Breast epithelium (tissue), 4 donors: ENCODE measurements at regions not wholly inside any gene's neighbourhood (a gene's known extent, or its start where the extent isn't known, plus 50 kb on each side); places are given as distances from the start of the nearest gene placed in this dataset.

Source experiments
- DNase-seq, 2 donors: peaks; one replicate each; pipeline ENCODE4 v3.0.0-alpha.2; 2019; ENCODE audit warnings: low spot score in 2 of 2
- H3K27ac ChIP-seq, 2 donors: fragments of 200-600 bp; sonication (generic) in 1 of 2; one replicate each; pipeline ENCODE4 v1.5.1; 2016 to 2019; ENCODE audit warnings: mild to moderate bottlenecking in 1 of 2
- H3K27me3 ChIP-seq, 2 donors: fragments of 200-600 bp; sonication (generic) in 1 of 2; one replicate each; pipeline versions ENCODE4 v1.5.1 to v1.6.0; 2017 to 2019; ENCODE audit warnings: control low read depth in 1 of 2, mild to moderate bottlenecking in 1 of 2
- H3K36me3 ChIP-seq: fragments of 200-600 bp; one replicate; pipeline ENCODE4 v1.5.1; 2019
- H3K4me1 ChIP-seq, 2 donors: fragments of 200-600 bp; sonication (generic); one replicate each; pipeline ENCODE4 v1.5.1; 2016 to 2019; ENCODE audit warnings: control low read depth in 1 of 2
- H3K4me3 ChIP-seq, 3 donors: fragments of 200-600 bp; sonication (generic); 1 replicate in 2 of 3; 2 replicates in 1 of 3; pipeline ENCODE4 v1.5.1; 2016 to 2019; ENCODE audit warnings: mild to moderate bottlenecking in 3 of 3, moderate library complexity in 2 of 3
- H3K9me3 ChIP-seq, 2 donors: fragments of 200-600 bp; sonication (generic) in 1 of 2; one replicate each; pipeline ENCODE4 v1.5.1; 2016 to 2019; ENCODE audit warnings: control low read depth in 1 of 2
- POLR2A ChIP-seq: fragments of 450-650 bp; IDR thresholded peaks from one replicate; pipeline ENCODE4 v1.6.1; 2016; ENCODE audit warnings: antibody characterized with exemption, mild to moderate bottlenecking, moderate library complexity
- POLR2AphosphoS5 ChIP-seq, 3 donors: sonication (generic); formaldehyde crosslinking; IDR thresholded peaks; one replicate each; pipeline ENCODE4 v1.6.1; 2017; ENCODE audit warnings: antibody characterized with exemption in 3 of 3
- intact Hi-C: fragments of 100-400 bp; cut with DNase I; formaldehyde crosslinking; loops from one replicate; pipeline ENCODE4 v1.15.1; 2023; ENCODE audit warnings: low total_unique reads
- TF ChIP-seq, protein P1 (sequence below), 3 donors: fragments of 450-650 bp; IDR thresholded peaks; one replicate each; pipeline ENCODE4 v1.5.1; 2016 to 2017; ENCODE audit warnings: antibody characterized with exemption in 3 of 3, mild to moderate bottlenecking in 3 of 3, moderate library complexity in 3 of 3

DNA sequence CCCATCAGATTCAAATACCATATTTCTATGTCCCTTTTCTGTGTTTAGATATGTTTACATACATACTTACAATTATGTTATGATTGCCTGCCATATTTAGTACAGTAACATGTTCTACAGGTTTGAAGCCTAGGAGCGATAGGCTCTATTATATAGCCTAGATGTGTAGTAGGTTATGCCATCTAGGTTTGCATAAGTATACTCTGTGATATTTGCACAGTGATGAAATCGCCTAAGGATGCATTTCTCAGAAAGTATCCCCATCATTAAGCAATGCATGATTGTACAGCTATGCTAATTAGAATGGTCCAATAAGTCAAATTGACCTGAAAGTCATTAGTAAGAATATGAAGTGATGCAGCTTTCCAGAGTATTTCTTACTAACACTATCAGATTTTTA lies 1171.7 kb upstream of the LRRTM3 start:
- no peaks in the 10 kb centered on the region for H3K27me3 ChIP-seq
- no peaks in the 10 kb centered on the region for H3K36me3 ChIP-seq
- no peaks in the 10 kb centered on the region for H3K4me1 ChIP-seq
- H3K9me3 ChIP-seq = no peaks in the 10 kb centered on the region
- no peak overlapping the region for H3K27ac ChIP-seq
- intact Hi-C loops = no loop called here
- no peak for TF ChIP-seq POLR2AphosphoS5 (IDR thresholded peaks at IDR 0.05)
- no peak for TF ChIP-seq POLR2A
- TF ChIP-seq, protein P1, sequence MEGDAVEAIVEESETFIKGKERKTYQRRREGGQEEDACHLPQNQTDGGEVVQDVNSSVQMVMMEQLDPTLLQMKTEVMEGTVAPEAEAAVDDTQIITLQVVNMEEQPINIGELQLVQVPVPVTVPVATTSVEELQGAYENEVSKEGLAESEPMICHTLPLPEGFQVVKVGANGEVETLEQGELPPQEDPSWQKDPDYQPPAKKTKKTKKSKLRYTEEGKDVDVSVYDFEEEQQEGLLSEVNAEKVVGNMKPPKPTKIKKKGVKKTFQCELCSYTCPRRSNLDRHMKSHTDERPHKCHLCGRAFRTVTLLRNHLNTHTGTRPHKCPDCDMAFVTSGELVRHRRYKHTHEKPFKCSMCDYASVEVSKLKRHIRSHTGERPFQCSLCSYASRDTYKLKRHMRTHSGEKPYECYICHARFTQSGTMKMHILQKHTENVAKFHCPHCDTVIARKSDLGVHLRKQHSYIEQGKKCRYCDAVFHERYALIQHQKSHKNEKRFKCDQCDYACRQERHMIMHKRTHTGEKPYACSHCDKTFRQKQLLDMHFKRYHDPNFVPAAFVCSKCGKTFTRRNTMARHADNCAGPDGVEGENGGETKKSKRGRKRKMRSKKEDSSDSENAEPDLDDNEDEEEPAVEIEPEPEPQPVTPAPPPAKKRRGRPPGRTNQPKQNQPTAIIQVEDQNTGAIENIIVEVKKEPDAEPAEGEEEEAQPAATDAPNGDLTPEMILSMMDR (IDR thresholded peaks at IDR 0.05) = no peak
- no peak for DNase-seq
- H3K4me3 ChIP-seq = no peak overlapping the region

DNA sequence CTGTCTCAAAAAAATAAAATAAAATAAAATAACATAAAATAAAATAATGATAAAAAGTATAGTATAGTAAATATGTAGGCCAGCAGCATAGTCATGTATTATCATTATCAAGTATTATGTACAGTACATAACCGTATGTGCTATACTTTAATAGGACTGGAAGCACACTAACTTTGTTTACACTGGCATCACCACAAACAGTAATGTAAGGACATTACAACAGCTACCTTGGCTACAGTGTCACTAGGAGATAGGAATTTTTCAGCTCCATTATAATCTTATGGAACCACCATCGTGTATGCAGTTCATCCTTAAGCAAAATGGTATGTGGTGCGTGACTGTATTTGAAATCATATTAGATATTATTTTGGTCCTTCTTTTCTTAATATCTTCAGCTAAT lies 1163.5 kb upstream of the LRRTM3 start:
- no peak for DNase-seq
- Histone ChIP-seq H3K4me1 (no peaks in the 10 kb centered on the region), H3K27me3 (no peaks in the 10 kb centered on the region), H3K4me3 (no peak overlapping the region), H3K9me3 (no peaks in the 10 kb centered on the region), H3K36me3 (no peaks in the 10 kb centered on the region), H3K27ac (no peak overlapping the region)
- TF ChIP-seq, protein P1 (IDR thresholded peaks at IDR 0.05) = no peak
- TF ChIP-seq POLR2AphosphoS5 (IDR thresholded peaks at IDR 0.05) (no peak), POLR2A (no peak)
- intact Hi-C loops = loop anchor here (5.0 kb wide), 1 partner anchor 725 kb away; no protein-coding TSS in a partner anchor

DNA sequence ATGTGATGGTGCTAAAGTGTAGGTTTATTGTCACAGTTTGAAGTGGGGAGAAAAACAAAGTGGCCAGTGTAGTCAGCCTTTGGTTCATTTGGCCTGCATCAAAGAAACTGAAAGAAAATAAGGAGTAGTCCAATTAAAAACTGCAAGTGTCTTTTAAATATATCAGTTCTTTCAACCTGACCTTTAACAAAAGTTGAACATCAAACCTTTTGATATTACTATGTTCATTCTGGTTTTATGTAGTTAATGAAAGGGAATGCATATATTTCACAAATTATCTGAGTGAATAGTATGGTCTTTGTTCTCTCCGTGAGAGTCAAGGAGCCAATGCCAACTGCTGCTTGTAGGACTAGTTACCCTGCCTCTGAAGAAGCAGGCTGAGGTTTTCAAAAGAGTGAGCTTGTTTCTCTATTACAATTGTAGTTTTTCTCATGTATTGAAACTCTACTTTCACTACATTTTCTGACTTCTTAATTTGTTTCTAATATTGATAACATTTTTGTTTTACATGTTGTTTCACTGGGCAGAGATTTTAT lies 1160.8 kb upstream of the LRRTM3 start:
- H3K27ac ChIP-seq = no peak overlapping the region
- intact Hi-C loops = no loop called here

DNA sequence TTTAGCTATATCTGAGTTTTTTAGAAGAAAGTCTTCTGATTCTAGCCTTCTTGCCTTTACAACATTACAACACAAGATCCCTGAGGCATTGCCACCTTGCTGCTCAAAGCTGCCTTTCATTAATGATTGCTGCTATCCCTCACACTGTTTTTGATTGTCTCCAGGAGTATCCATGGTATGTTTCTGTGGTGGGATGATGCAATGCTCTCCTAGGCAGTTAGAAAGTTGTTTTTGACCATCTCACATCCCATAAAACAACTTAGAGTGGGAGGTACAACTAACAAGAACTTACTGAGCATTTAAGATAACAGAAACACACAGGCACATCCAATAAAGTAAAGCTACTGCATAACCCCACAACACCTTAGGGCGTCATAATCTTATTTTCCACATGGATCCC lies 1156.0 kb upstream of the LRRTM3 start:
- Histone ChIP-seq H3K4me3 (no peak overlapping the region), H3K27me3 (no peaks in the 10 kb centered on the region), H3K9me3 (no peaks in the 10 kb centered on the region), H3K27ac (no peak overlapping the region), H3K36me3 (no peaks in the 10 kb centered on the region), H3K4me1 (no peaks in the 10 kb centered on the region)
- no peak for DNase-seq
- intact Hi-C loops = no loop called here
- no peak for TF ChIP-seq POLR2A
- TF ChIP-seq POLR2AphosphoS5 (IDR thresholded peaks at IDR 0.05) = no peak
- TF ChIP-seq, protein P1 (IDR thresholded peaks at IDR 0.05) = no peak

More for the DNA sequence above, 1160.8 kb upstream of the LRRTM3 start:
- no peaks in the 10 kb centered on the region for H3K9me3 ChIP-seq
- H3K4me3 ChIP-seq = no peak overlapping the region
- TF ChIP-seq, protein P1 (IDR thresholded peaks at IDR 0.05) = no peak
- TF ChIP-seq POLR2AphosphoS5 (IDR thresholded peaks at IDR 0.05) = no peak
- TF ChIP-seq POLR2A = no peak
- DNase-seq = no peak
- no peaks in the 10 kb centered on the region for H3K36me3 ChIP-seq
- H3K4me1 ChIP-seq = no peaks in the 10 kb centered on the region
- no peaks in the 10 kb centered on the region for H3K27me3 ChIP-seq

DNA sequence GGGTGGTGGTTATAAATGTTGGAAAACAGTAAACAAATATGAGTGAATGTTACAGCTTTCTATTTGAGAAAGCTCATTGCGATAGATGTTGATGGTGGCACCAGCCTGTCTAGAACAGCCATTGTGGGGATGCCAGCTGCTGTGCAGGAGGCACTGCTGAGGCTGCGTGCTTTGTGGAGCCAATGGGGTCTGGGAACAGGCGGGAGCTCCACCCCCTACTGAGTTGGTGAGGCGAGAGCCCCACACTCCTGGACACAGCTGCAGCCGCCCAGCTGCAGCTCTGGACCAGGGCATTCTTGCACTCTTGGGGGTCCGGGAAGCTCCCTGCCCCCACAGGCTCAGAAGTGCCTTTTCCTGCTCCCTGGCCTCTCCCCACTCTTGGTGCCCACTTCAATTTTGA lies 1147.1 kb upstream of the LRRTM3 start:
- Histone ChIP-seq H3K9me3 (no peaks in the 10 kb centered on the region), H3K36me3 (peaks cover 3% of the 10 kb centered on the region), H3K27me3 (no peaks in the 10 kb centered on the region), H3K4me1 (no peaks in the 10 kb centered on the region), H3K27ac (no peak overlapping the region), H3K4me3 (no peak overlapping the region)
- TF ChIP-seq POLR2AphosphoS5 (IDR thresholded peaks at IDR 0.05) (no peak), POLR2A (no peak)
- TF ChIP-seq, protein P1 (IDR thresholded peaks at IDR 0.05) = no peak
- intact Hi-C loops = no loop called here
- DNase-seq = no peak
